Activated naive CD8-positive, alpha-beta T cell treated with anti-CD3 and anti-CD28 coated beads, Interleukin-2, amount 50 U/mL, for 24 hours (primary cell): ENCODE measurements at regions not wholly inside any gene's neighbourhood (a gene's known extent, or its start where the extent isn't known, plus 50 kb on each side); places are given as distances from the start of the nearest gene placed in this dataset.

Experiments used
- ATAC-seq: fragments of 150-1000 bp; cut with Tn5 transposase; one replicate; pipeline ENCODE4 v1.10.0; 2021
- DNase-seq: peaks from one replicate; pipeline ENCODE4 v3.0.0; 2021
- H3K27ac Mint-ChIP-seq: one replicate; pipeline ENCODE4 v1.8.0; 2021; ENCODE audit warnings: mild to moderate bottlenecking, mixed read lengths
- H3K27me3 Mint-ChIP-seq: one replicate; pipeline ENCODE4 v1.8.0; 2021; ENCODE audit warnings: mixed read lengths
- H3K36me3 Mint-ChIP-seq: one replicate; pipeline ENCODE4 v1.8.0; 2021; ENCODE audit warnings: low read depth, mixed read lengths
- H3K4me1 Mint-ChIP-seq: one replicate; pipeline ENCODE4 v1.8.0; 2021; ENCODE audit warnings: mixed read lengths
- H3K4me3 Mint-ChIP-seq: one replicate; pipeline ENCODE4 v1.8.0; 2021; ENCODE audit warnings: mild to moderate bottlenecking, moderate library complexity, mixed read lengths
- H3K9me3 Mint-ChIP-seq: one replicate; pipeline ENCODE4 v1.8.0; 2021; ENCODE audit warnings: mixed read lengths

DNA sequence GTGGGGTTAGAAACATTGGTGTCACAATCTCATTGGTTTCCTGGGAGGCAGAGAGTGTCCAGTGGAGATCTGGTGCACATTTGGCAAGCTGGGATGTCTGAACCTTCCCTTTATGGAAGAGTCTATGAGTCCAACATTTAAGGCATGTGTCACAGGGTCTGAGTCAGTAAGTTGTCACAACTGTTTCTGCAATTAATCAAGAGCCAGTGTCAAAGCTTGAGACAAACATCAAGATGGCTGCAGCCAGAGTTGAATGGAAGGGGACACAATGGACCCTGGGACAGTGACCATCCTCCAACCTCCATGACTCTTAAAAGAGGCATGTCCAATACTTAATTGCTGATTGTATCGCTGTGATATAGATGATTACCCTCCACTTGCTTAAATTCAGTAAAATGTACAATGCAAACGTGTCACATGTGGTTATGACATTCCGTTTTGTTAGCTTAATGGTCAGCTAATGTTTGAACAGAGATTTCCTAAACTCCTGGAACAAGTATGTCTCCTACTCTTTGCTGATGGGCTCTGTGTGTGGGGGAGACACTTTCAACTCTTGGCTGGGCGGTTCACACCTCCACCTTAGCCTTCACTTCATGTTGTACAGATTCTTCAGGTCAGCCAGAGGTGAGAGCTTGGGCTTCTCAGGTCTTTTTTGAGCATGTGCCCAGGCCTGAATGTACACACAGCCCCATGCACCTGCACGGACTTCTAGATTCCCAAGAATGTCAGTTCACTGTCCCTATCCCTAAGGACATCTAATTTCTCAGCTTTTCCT, 79.9 kb upstream of the PRR23E start:
- ATAC-seq (no peak), DNase-seq (no peak)
- H3K4me3 Mint-ChIP-seq: no peak overlapping the region
- no peaks in the 10 kb centered on the region for H3K4me1 Mint-ChIP-seq
- H3K36me3 Mint-ChIP-seq: no peaks in the 10 kb centered on the region
- H3K9me3 Mint-ChIP-seq: peaks cover 18% of the 10 kb centered on the region
- H3K27ac Mint-ChIP-seq: no peak overlapping the region
- no peaks in the 10 kb centered on the region for H3K27me3 Mint-ChIP-seq

DNA sequence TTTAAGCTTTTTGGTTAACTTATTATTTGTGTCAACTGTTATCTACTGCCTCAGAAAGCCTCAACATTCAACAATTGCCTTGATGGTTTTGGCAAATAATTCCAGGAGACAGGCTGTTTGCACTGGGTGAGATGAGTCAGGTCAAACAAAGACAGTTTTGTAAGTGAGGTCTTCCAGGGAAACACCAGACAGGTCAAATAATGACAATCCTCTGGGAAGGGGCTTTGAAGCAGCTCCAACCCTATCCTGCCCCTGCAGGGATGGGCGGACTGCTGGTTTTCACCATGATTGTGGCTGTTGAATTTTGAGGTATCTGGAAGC, 79.4 kb upstream of the PRR23E start:
- H3K27me3 Mint-ChIP-seq: peaks cover 2% of the 10 kb centered on the region
- DNase-seq (no peak), ATAC-seq (no peak)
- H3K4me3 Mint-ChIP-seq: no peak overlapping the region
- no peak overlapping the region for H3K27ac Mint-ChIP-seq
- no peaks in the 10 kb centered on the region for H3K4me1 Mint-ChIP-seq
- no peaks in the 10 kb centered on the region for H3K36me3 Mint-ChIP-seq
- H3K9me3 Mint-ChIP-seq: peaks cover 18% of the 10 kb centered on the region

DNA sequence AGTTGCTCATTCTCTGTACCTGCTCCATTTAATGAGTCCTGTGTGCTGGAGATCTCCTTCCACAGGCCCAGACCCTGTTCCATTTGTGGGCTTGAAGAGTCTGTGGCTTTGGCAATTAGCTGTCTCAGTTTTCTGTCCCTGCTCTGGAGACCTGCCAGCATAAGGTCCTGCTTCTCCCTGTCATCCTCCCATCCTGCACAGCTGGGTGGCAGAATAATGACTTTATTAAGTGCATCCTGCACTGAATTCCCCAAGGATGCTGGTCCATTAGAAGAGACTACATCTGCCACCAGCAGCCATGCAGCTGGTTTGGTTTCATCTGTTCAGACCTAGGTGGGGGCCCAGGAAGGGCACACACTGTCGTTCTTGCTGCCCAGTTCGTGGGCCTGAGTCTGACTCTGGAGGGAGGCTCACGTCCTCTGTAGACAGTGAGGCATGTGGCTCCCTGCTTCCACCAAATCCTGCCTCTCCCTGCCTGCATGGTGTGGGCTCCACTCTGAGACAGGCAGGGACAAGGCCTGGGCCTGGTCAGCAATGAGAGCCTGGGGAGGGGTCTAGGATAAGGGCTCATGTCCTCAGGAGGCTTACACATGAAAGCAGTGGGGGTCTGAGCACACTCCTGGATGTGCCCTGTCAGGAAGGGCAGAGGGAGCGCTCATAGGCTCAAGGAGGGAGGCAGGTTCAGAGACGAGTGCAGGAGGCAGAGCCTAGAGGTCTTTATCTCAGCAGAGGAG, 78.4 kb upstream of the PRR23E start:
- H3K36me3 Mint-ChIP-seq: no peaks in the 10 kb centered on the region
- peaks cover 18% of the 10 kb centered on the region for H3K9me3 Mint-ChIP-seq
- H3K4me1 Mint-ChIP-seq: no peaks in the 10 kb centered on the region
- DNase-seq (no peak), ATAC-seq (no peak)
- H3K4me3 Mint-ChIP-seq: no peak overlapping the region
- H3K27ac Mint-ChIP-seq: no peak overlapping the region
- H3K27me3 Mint-ChIP-seq: peaks cover 3% of the 10 kb centered on the region

DNA sequence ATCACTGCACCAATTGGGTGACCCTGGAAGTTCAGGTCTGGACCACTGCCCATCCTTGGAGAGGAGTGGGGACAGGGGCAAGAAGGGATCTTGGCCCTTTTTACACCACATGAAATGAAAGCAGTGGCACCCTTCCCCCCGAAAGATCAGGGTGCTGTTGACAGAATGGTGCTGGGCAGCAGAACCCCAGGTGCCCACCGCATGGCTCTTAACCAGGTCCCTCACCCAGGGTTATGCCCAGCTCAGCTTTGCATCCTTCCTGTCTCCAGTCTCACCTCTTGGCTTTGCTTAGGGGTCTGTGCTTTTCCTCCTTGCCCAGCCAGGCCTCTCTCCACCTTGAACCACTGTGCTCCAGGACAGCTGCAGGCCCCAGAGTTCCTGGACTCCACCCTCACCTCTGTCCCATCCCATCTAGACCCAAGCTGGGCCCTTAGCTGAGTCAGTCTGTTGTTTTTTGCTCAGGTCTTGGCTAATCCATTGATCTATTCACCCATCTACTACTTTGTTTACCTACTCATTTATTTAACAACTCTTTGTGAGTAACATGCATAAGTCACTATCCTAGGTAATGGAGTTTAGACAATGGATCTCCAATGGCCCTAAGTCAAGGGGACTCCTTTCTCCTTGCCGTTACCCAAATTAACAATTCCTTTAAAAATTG, 77.1 kb upstream of the PRR23E start:
- H3K4me1 Mint-ChIP-seq: no peaks in the 10 kb centered on the region
- peaks cover 6% of the 10 kb centered on the region for H3K27me3 Mint-ChIP-seq
- no peak overlapping the region for H3K4me3 Mint-ChIP-seq
- ATAC-seq: no peak
- H3K9me3 Mint-ChIP-seq: peaks cover 18% of the 10 kb centered on the region
- H3K36me3 Mint-ChIP-seq: no peaks in the 10 kb centered on the region
- no peak overlapping the region for H3K27ac Mint-ChIP-seq
- no peak for DNase-seq

- ATAC-seq: no peak
- Mint-ChIP-seq H3K4me3 (no peak overlapping the region), H3K4me1 (no peaks in the 10 kb centered on the region)
These were observed 74.6 kb upstream of the PRR23E start for GRCh38 chr3:127118366-127118765.

GRCh38 chr3:127119693-127120464, 73.1 kb upstream of the PRR23E start:
- DNase-seq (no peak), ATAC-seq (no peak)
- Mint-ChIP-seq H3K27ac (no peak overlapping the region), H3K4me3 (no peak overlapping the region), H3K4me1 (no peaks in the 10 kb centered on the region), H3K9me3 (no peaks in the 10 kb centered on the region), H3K27me3 (peaks cover 11% of the 10 kb centered on the region), H3K36me3 (no peaks in the 10 kb centered on the region)

More at GRCh38 chr3:127118366-127118765, 74.6 kb upstream of the PRR23E start:
- Mint-ChIP-seq H3K9me3 (no peaks in the 10 kb centered on the region), H3K27me3 (peaks cover 6% of the 10 kb centered on the region), H3K36me3 (no peaks in the 10 kb centered on the region), H3K27ac (no peak overlapping the region)
- no peak for DNase-seq

DNA sequence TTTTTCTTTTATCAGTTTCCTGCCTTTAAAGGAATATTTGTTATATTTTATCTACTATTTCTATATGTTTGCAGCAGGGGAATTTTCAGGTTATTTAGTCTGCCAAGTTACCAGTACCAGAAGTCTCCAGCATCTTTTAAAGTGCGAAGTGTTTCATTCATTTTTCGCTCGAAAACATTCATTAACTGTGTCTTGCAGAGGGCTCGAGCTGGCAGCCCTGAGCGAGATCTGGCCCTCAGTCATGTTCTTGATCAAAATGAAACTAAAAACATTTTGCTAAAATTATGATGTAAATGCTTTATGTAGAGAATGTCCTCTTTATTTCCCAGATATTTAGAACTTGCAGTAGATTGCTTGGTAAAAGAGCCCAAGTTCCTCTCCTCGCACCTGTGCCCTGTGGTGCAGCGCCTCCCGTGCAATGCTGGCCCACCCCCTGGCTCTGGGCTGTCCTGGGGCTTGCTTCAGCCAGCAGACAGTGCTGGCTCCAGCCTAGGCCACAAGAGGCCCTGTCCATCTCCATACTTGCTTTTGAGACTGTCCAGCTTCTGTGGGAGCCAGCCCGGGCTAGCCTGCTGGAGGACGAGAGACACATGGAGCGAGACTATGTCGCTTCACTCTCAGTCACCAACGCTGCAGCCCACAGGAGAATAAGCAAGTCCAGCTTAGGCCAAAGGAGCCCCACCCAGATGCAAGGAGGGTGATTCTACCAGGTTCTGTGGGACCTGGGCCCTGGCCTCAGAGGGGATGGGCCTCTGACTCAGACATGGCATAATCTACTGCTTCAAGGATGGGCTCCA, 71.9 kb upstream of the PRR23E start:
- peaks cover 11% of the 10 kb centered on the region for H3K27me3 Mint-ChIP-seq
- ATAC-seq (no peak), DNase-seq (no peak)
- no peaks in the 10 kb centered on the region for H3K36me3 Mint-ChIP-seq
- no peak overlapping the region for H3K4me3 Mint-ChIP-seq
- no peaks in the 10 kb centered on the region for H3K4me1 Mint-ChIP-seq
- no peaks in the 10 kb centered on the region for H3K9me3 Mint-ChIP-seq
- no peak overlapping the region for H3K27ac Mint-ChIP-seq

DNA sequence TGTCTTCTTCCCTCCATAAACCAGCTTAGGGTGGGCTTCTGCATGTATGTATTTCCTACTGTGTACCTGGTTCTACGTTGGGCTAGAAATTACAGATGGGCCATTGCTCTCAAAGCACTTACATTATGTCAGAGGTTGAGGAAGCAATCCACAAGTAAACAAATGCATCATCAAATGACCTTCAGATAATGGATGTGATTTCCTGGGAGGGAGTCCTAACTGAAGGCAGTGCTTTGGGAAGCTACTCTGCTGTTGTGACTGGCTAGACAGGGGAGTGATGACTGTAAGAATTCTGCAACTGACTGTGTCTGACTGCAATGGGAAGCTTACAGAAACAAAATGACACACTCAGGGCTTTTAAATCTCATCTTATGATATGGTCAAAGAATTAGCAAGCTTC, 71.0 kb upstream of the PRR23E start:
- no peak overlapping the region for H3K27ac Mint-ChIP-seq
- DNase-seq (no peak), ATAC-seq (no peak)
- H3K9me3 Mint-ChIP-seq: no peaks in the 10 kb centered on the region
- no peaks in the 10 kb centered on the region for H3K36me3 Mint-ChIP-seq
- no peaks in the 10 kb centered on the region for H3K4me1 Mint-ChIP-seq
- H3K27me3 Mint-ChIP-seq: peaks cover 11% of the 10 kb centered on the region
- H3K4me3 Mint-ChIP-seq: no peak overlapping the region

GRCh38 chr3:127123533-127123932, 69.4 kb upstream of the PRR23E start:
- no peaks in the 10 kb centered on the region for H3K4me1 Mint-ChIP-seq
- H3K36me3 Mint-ChIP-seq: no peaks in the 10 kb centered on the region
- ATAC-seq (no peak), DNase-seq (no peak)
- H3K4me3 Mint-ChIP-seq: no peak overlapping the region
- no peaks in the 10 kb centered on the region for H3K9me3 Mint-ChIP-seq
- H3K27me3 Mint-ChIP-seq: peaks cover 9% of the 10 kb centered on the region
- no peak overlapping the region for H3K27ac Mint-ChIP-seq

DNA sequence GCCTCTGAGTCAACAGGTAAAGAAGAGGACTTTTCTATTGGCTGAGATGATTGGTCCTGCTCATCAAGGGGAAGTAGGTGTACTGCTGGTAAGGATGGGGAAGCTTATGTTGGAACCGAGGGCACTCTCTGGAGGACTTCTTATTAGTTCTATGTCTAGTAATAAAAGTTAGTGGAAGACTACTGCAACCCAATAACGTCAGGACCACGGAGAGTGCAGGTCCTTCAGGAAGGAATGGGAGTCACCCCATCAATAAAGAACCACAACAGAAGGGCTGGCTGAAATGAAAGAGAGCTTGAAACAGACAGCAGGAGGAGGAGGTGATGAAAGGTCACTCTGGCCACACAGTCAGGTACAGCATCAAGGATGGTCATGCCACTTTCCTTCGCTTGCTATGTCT, 68.8 kb upstream of the PRR23E start:
- Mint-ChIP-seq H3K4me1 (no peaks in the 10 kb centered on the region), H3K4me3 (no peak overlapping the region), H3K36me3 (no peaks in the 10 kb centered on the region), H3K27me3 (peaks cover 8% of the 10 kb centered on the region), H3K9me3 (no peaks in the 10 kb centered on the region), H3K27ac (no peak overlapping the region)
- DNase-seq: no peak
- ATAC-seq: no peak

- Mint-ChIP-seq H3K27ac (no peak overlapping the region), H3K4me3 (no peak overlapping the region), H3K9me3 (no peaks in the 10 kb centered on the region), H3K4me1 (peaks cover 6% of the 10 kb centered on the region), H3K36me3 (no peaks in the 10 kb centered on the region), H3K27me3 (peaks cover 28% of the 10 kb centered on the region)
- ATAC-seq (no peak), DNase-seq (no peak)
These were observed 61.3 kb upstream of the PRR23E start for GRCh38 chr3:127131424-127132170.

GRCh38 chr3:127132876-127133275, 60.1 kb upstream of the PRR23E start:
- Mint-ChIP-seq H3K4me3 (no peak overlapping the region), H3K27ac (no peak overlapping the region), H3K27me3 (peaks cover 38% of the 10 kb centered on the region), H3K4me1 (peaks cover 6% of the 10 kb centered on the region), H3K9me3 (no peaks in the 10 kb centered on the region), H3K36me3 (no peaks in the 10 kb centered on the region)
- no peak for DNase-seq
- ATAC-seq: no peak

DNA sequence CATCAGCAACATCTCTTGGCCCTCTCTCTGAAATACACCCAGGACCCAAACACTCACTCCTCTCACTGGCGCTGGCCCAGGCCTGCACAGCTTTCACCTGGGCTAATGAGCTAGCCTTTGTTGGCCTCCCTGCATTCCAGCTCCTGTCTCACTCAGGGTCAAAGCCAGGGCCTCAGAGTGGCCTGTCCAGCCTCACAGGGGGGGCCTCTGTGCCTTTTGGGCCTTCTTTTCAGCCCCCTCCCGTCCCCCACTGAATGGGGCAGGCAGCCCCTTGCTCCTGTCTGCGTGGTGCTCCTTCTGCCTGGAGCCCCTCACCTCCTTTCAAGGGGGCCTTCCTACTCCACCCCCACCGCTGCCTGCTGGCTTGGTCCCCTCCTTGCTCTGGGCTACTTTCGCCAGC, 59.0 kb upstream of the PRR23E start:
- DNase-seq (no peak), ATAC-seq (no peak)
- Mint-ChIP-seq H3K27ac (no peak overlapping the region), H3K27me3 (peaks cover 38% of the 10 kb centered on the region), H3K36me3 (no peaks in the 10 kb centered on the region), H3K4me3 (no peak overlapping the region), H3K9me3 (no peaks in the 10 kb centered on the region), H3K4me1 (peaks cover 6% of the 10 kb centered on the region)
